DOHH2 (cell line): ENCODE measurements at regions not wholly inside any gene's neighbourhood (a gene's known extent, or its start where the extent isn't known, plus 50 kb on each side); places are given as distances from the start of the nearest gene placed in this dataset.
"Not testable (repeated sequence)": the region's sequence is repeated elsewhere in the genome, so short reads cannot be mapped to it uniquely, and the experiment has no call there.

Experiments used
- H3F3A ChIP-seq: fragments of 200-600 bp; sonication (generic), shearing (Covaris generic); 2 replicates; pipeline ENCODE4 v1.6.0; 2016; ENCODE audit warnings: antibody characterized with exemption, mild to moderate bottlenecking; ENCODE audit not compliant: control insufficient read depth, insufficient read depth
- H3K27ac ChIP-seq: fragments of 200-600 bp; sonication (generic); 2 replicates; pipeline ENCODE4 v1.5.1; 2014; ENCODE audit warnings: low read depth, mild to moderate bottlenecking, low read length, moderate library complexity
- H3K27me3 ChIP-seq: fragments of 200-600 bp; sonication (generic); 2 replicates; pipeline ENCODE4 v1.6.1; 2014; ENCODE audit warnings: mild to moderate bottlenecking, low read length, mixed read lengths; ENCODE audit not compliant: control insufficient read depth
- H3K36me3 ChIP-seq: fragments of 200-600 bp; sonication (generic); 2 replicates; pipeline ENCODE4 v1.6.1; 2014; ENCODE audit warnings: mild to moderate bottlenecking, low read length, moderate library complexity, mixed read lengths; ENCODE audit not compliant: control insufficient read depth
- H3K4me1 ChIP-seq: fragments of 200-600 bp; sonication (generic); 2 replicates; pipeline ENCODE4 v1.6.1; 2014; ENCODE audit warnings: mild to moderate bottlenecking, low read length, mixed read lengths; ENCODE audit not compliant: control insufficient read depth
- H3K4me2 ChIP-seq: fragments of 200-600 bp; sonication (generic); 2 replicates; pipeline ENCODE4 v1.6.0; 2014; ENCODE audit warnings: mild to moderate bottlenecking, low read length, moderate library complexity
- H3K4me3 ChIP-seq: fragments of 200-600 bp; sonication (generic); 2 replicates; pipeline ENCODE4 v1.5.1; 2014; ENCODE audit warnings: mild to moderate bottlenecking, low read length, mixed read lengths
- H3K79me2 ChIP-seq: fragments of 200-600 bp; sonication (generic); 2 replicates; pipeline ENCODE4 v1.6.1; 2014; ENCODE audit warnings: mild to moderate bottlenecking, low read length, mixed read lengths; ENCODE audit not compliant: control insufficient read depth
- H3K9me2 ChIP-seq: fragments of 200-600 bp; sonication (generic); replicated peaks from 2 replicates; pipeline ENCODE4 v1.6.1; 2014; ENCODE audit warnings: mild to moderate bottlenecking, low read length, mixed read lengths; ENCODE audit not compliant: control insufficient read depth
- H3K9me3 ChIP-seq: fragments of 200-600 bp; sonication (generic); 2 replicates; pipeline ENCODE4 v1.6.1; 2014; ENCODE audit warnings: antibody characterized with exemption, low read length, mixed read lengths; ENCODE audit not compliant: control insufficient read depth, insufficient read depth
- H4K20me1 ChIP-seq: fragments of 200-600 bp; sonication (generic); 2 replicates; pipeline ENCODE4 v1.6.0; 2014; ENCODE audit warnings: low read depth, mild to moderate bottlenecking, antibody characterized with exemption, low read length, moderate library complexity; ENCODE audit not compliant: control insufficient read depth, insufficient read depth
- EZH2phosphoT487 ChIP-seq: fragments of 200-600 bp; sonication (generic); IDR thresholded peaks from 2 replicates; pipeline ENCODE4 v1.6.1; 2017; ENCODE audit warnings: borderline replicate concordance, mild to moderate bottlenecking, antibody characterized with exemption, low read length, moderate library complexity, mixed read lengths
- TF ChIP-seq, protein P1 (sequence below): fragments of 200-600 bp; sonication (generic); IDR thresholded peaks from one replicate; pipeline ENCODE4 v1.5.1; 2014; ENCODE audit warnings: antibody characterized with exemption, mild to moderate bottlenecking, low read depth, low read length; ENCODE audit not compliant: poor library complexity, severe bottlenecking

DNA sequence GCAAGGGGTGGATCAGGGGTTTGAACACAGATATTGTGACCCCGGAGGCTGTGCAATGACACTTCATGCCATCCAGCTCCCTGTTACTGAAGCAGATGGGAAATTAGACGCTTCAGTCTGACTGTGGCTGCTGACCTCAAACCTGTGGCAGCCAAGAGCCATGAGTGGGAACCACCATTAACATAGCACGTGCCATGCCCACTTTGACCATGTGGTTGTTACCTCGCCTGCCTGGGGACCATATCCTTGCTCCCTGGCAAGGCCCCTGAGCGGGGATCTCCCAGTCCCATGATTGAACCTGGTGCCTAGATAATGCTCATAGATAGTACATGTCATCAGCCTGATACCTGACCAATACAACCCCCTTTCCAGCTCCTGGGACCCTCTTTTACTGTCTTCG lies 68.9 kb downstream of the CYP26B1 start:
- H3K9me3 ChIP-seq: no peaks in the 10 kb centered on the region
- no peak overlapping the region for H3K4me3 ChIP-seq
- H3F3A ChIP-seq: no peaks in the 10 kb centered on the region
- TF ChIP-seq EZH2phosphoT487: no peak
- TF ChIP-seq, protein P1, sequence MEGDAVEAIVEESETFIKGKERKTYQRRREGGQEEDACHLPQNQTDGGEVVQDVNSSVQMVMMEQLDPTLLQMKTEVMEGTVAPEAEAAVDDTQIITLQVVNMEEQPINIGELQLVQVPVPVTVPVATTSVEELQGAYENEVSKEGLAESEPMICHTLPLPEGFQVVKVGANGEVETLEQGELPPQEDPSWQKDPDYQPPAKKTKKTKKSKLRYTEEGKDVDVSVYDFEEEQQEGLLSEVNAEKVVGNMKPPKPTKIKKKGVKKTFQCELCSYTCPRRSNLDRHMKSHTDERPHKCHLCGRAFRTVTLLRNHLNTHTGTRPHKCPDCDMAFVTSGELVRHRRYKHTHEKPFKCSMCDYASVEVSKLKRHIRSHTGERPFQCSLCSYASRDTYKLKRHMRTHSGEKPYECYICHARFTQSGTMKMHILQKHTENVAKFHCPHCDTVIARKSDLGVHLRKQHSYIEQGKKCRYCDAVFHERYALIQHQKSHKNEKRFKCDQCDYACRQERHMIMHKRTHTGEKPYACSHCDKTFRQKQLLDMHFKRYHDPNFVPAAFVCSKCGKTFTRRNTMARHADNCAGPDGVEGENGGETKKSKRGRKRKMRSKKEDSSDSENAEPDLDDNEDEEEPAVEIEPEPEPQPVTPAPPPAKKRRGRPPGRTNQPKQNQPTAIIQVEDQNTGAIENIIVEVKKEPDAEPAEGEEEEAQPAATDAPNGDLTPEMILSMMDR: no peak
- H3K4me1 ChIP-seq: no peaks in the 10 kb centered on the region
- H3K79me2 ChIP-seq: no peaks in the 10 kb centered on the region
- H3K36me3 ChIP-seq: no peaks in the 10 kb centered on the region
- no peak overlapping the region for H3K4me2 ChIP-seq
- no peaks in the 10 kb centered on the region for H3K9me2 ChIP-seq
- H4K20me1 ChIP-seq: no peaks in the 10 kb centered on the region
- no peaks in the 10 kb centered on the region for H3K27me3 ChIP-seq
- no peak overlapping the region for H3K27ac ChIP-seq

- no peak overlapping the region for H3K4me2 ChIP-seq
- H3K36me3 ChIP-seq: no peaks in the 10 kb centered on the region
- H3K79me2 ChIP-seq: no peaks in the 10 kb centered on the region
- no peaks in the 10 kb centered on the region for H3K4me1 ChIP-seq
- no peak overlapping the region for H3K4me3 ChIP-seq
- no peak overlapping the region for H3K27ac ChIP-seq
- H3F3A ChIP-seq: no peaks in the 10 kb centered on the region
- no peaks in the 10 kb centered on the region for H4K20me1 ChIP-seq
- H3K27me3 ChIP-seq: no peaks in the 10 kb centered on the region
- H3K9me2 ChIP-seq: no peaks in the 10 kb centered on the region
- TF ChIP-seq EZH2phosphoT487: no peak
- TF ChIP-seq, protein P1: no peak
- no peaks in the 10 kb centered on the region for H3K9me3 ChIP-seq
Observed at GRCh38 chr2:72077702-72078169, 69.9 kb downstream of the CYP26B1 start.

DNA sequence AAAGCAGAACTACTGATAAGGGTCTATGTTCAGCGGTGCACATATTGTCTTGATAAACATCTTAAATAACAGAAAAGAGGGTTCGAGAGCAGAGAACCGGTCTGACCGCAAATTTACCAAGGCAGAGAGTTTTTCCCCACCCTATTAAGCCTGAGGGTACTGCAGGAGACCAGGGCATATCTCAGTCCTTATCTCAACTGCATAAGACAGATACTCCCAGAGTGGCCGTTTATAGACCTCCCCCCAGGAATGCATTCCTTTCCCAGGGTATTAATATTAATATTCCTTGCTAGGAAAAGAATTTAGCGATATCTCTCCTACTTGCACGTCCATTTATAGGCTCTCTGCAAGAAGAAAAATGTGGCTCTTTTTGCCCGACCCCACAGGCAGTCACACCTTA lies 74.3 kb downstream of the CYP26B1 start:
- not testable (repeated sequence) for H3K36me3 ChIP-seq, H3K4me1 ChIP-seq, H3K27ac ChIP-seq, H3K4me3 ChIP-seq, H3K9me2 ChIP-seq, H3F3A ChIP-seq, H3K79me2 ChIP-seq, H3K4me2 ChIP-seq, H3K9me3 ChIP-seq, H4K20me1 ChIP-seq, H3K27me3 ChIP-seq

- not testable (repeated sequence) for H3K9me2 ChIP-seq, H4K20me1 ChIP-seq, H3K27me3 ChIP-seq, H3K79me2 ChIP-seq, H3K4me1 ChIP-seq, H3K4me3 ChIP-seq, H3K4me2 ChIP-seq, H3F3A ChIP-seq, H3K36me3 ChIP-seq, H3K27ac ChIP-seq, H3K9me3 ChIP-seq
Observed at GRCh38 chr2:72064197-72064596, 83.5 kb downstream of the CYP26B1 start.
